ENCODE measurements at regions not wholly inside any gene's neighbourhood (a gene's known extent, or its start where the extent isn't known, plus 50 kb on each side); places are given as distances from the start of the nearest gene placed in this dataset.

DNA sequence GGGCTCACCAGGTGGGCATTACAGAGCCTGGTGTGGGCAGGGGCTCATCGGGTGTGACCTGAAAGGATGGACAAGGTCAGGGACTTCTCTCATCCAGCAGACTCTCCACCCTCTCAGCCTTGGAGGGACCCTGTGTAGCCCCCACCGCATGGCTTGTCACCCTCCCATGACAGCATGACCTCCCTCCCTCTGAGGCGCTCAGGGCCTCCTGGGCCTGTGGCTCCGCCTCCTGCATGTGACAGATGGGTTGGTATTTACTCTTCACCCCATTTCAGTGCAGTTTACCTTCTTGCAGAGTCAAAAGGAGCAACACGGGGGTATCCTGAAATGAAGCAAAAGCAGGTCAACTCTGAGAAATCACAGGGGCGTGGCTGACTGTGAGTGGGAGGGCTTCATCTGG, 298.6 kb upstream of the AJAP1 start:
- intact Hi-C loops (cut with micrococcal nuclease) = no loop called here
- H3K36me3 ChIP-seq = no peaks in the 10 kb centered on the region
- no peaks in the 10 kb centered on the region for H3K9me3 ChIP-seq (replicated peaks)
- H3K27me3 ChIP-seq (ENCODE audit: low read depth) = peaks cover 60% of the 10 kb centered on the region
- no peak overlapping the region for H3K4me3 ChIP-seq
- H3K27ac ChIP-seq (replicated peaks) = no peak overlapping the region
- no peaks in the 10 kb centered on the region for H3K4me1 ChIP-seq
- no peak for DNase-seq
- TF ChIP-seq, protein P1, sequence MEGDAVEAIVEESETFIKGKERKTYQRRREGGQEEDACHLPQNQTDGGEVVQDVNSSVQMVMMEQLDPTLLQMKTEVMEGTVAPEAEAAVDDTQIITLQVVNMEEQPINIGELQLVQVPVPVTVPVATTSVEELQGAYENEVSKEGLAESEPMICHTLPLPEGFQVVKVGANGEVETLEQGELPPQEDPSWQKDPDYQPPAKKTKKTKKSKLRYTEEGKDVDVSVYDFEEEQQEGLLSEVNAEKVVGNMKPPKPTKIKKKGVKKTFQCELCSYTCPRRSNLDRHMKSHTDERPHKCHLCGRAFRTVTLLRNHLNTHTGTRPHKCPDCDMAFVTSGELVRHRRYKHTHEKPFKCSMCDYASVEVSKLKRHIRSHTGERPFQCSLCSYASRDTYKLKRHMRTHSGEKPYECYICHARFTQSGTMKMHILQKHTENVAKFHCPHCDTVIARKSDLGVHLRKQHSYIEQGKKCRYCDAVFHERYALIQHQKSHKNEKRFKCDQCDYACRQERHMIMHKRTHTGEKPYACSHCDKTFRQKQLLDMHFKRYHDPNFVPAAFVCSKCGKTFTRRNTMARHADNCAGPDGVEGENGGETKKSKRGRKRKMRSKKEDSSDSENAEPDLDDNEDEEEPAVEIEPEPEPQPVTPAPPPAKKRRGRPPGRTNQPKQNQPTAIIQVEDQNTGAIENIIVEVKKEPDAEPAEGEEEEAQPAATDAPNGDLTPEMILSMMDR (IDR thresholded peaks at IDR 0.05; ENCODE audit: borderline replicate concordance) = no peak

DNA sequence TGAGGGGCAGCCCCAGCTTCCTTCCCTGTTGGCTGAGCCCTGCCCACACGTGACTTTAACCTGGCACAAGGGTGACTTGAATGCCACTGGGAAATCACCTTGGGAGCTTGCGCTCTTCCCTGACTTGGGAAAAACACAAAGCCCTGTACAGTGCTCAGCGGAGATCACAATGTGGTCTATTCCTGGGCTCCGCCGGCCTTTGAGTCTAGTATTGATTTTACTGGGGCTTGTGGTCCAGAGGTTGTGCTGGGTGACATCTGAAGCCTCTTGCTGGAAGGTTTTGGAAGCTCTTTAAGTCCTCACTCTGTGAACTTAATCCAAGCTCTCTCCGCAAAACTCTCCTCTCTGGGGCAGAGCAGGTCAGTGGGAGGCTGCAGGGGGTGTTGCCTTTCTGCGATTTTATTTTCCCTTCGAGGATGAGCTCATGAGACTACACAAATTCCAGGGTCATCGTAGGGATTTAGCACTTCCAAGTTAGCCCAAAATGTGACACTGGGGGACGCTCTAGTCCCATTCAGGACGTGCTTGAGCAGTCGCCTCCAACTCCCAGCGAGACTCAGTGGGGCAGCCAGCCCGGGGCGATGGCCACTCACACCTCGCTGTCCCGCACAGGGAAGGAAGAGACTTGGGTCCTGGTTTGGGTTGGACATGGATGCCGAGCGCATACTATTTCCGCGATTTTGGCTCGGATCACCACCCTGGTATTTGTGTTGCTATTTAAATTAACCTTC, 291.9 kb upstream of the AJAP1 start:
- Histone ChIP-seq H3K4me3 (no peak overlapping the region), H3K9me3 (replicated peaks) (peaks cover 6% of the 10 kb centered on the region), H3K36me3 (no peaks in the 10 kb centered on the region), H3K27ac (replicated peaks) (no peak overlapping the region), H3K27me3 (ENCODE audit: low read depth) (peaks cover 60% of the 10 kb centered on the region), H3K4me1 (no peaks in the 10 kb centered on the region)
- intact Hi-C loops (cut with micrococcal nuclease) = no loop called here
- DNase-seq = no peak
- TF ChIP-seq, protein P1 (IDR thresholded peaks at IDR 0.05; ENCODE audit: borderline replicate concordance) = no peak

DNA sequence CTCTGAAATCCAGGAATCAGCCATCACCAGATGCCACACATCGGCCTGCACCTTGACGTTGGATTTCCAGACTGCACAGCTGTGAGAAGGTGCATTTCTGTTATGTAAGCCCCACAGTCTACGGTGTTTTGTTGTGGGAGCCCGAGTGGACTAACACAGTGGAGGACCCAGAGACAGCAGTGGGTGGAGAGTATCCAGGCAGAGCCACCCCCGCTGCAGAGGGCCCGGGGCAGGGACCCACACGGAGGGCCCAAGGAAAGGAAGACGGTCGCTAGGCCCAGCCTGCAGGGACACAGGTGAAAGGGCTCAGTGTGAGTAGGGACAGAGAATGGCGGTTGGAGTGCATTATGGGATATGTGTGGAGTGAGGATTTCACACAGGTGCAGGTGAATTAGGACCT, 288.3 kb upstream of the AJAP1 start:
- TF ChIP-seq, protein P1 (IDR thresholded peaks at IDR 0.05; ENCODE audit: borderline replicate concordance) = no peak
- intact Hi-C loops (cut with micrococcal nuclease) = no loop called here
- Histone ChIP-seq H3K27me3 (ENCODE audit: low read depth) (peaks cover 32% of the 10 kb centered on the region), H3K4me1 (no peaks in the 10 kb centered on the region), H3K36me3 (no peaks in the 10 kb centered on the region), H3K9me3 (replicated peaks) (peaks cover 6% of the 10 kb centered on the region), H3K27ac (replicated peaks) (no peak overlapping the region), H3K4me3 (no peak overlapping the region)
- DNase-seq = no peak

DNA sequence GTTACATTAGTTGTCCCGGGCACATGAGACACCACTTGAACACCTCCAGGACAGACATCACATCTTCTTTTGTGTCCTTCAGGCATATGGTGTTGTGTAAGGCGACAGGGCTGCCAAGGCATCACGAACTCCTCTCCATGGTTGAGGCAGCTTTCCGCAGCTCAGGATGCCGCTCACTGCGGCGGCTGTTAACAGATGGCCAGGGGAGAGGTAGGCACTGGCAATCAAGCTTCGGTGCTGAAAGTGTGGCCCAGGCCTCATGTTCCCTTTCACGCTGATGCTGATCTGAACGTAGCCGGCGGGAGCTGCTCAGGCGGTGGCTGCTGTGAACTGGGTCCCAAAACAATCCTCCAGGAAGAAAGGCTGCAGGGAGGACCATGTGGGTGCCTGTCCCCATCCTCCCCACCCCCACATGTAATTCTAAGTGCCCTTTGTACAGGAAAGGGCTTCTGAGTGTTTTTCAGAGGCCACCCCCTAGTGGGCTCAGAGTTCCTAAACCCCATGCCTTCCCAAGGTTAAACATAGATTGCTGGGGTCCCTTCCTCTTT, 287.1 kb upstream of the AJAP1 start:
- TF ChIP-seq, protein P1 (IDR thresholded peaks at IDR 0.05; ENCODE audit: borderline replicate concordance) = no peak
- no peaks in the 10 kb centered on the region for H3K4me1 ChIP-seq
- intact Hi-C loops (cut with micrococcal nuclease) = no loop called here

DNA sequence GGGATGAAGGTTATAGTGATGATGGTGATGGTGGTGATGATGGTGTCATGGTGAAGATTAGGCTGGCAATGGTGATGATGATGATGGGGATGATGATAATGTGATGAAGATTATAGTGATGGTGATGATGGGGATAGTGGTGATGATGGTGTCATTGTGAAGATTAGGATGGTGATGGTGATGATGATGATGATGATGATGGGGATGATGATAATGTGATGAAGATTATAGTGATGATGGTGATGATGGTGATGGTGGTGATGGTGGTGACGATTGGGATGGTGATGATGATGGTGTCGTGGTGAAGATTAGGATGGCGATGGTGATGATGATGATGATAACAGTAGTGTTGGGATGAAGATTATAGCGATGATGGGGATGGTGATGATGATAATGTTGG, 285.1 kb upstream of the AJAP1 start:
- intact Hi-C loops (cut with micrococcal nuclease) = no loop called here
- TF ChIP-seq, protein P1 (IDR thresholded peaks at IDR 0.05; ENCODE audit: borderline replicate concordance) = no peak
- no peak for DNase-seq

More for the DNA sequence above, 287.1 kb upstream of the AJAP1 start:
- DNase-seq = no peak
- H3K9me3 ChIP-seq (replicated peaks) = peaks cover 6% of the 10 kb centered on the region
- no peak overlapping the region for H3K4me3 ChIP-seq
- H3K36me3 ChIP-seq = no peaks in the 10 kb centered on the region
- peaks cover 20% of the 10 kb centered on the region for H3K27me3 ChIP-seq (ENCODE audit: low read depth)
- no peak overlapping the region for H3K27ac ChIP-seq (replicated peaks)

More for the DNA sequence above, 285.1 kb upstream of the AJAP1 start:
- no peak overlapping the region for H3K27ac ChIP-seq (replicated peaks)
- H3K9me3 ChIP-seq (replicated peaks) = no peaks in the 10 kb centered on the region
- no peak overlapping the region for H3K4me3 ChIP-seq
- no peaks in the 10 kb centered on the region for H3K4me1 ChIP-seq
- H3K27me3 ChIP-seq (ENCODE audit: low read depth) = peaks cover 5% of the 10 kb centered on the region
- no peaks in the 10 kb centered on the region for H3K36me3 ChIP-seq

Measured in left ventricle myocardium inferior (tissue), 1 donor.